ENCODE measurements at regions not wholly inside any gene's neighbourhood (a gene's known extent, or its start where the extent isn't known, plus 50 kb on each side); places are given as distances from the start of the nearest gene placed in this dataset.

- TF ChIP-seq, protein P1, sequence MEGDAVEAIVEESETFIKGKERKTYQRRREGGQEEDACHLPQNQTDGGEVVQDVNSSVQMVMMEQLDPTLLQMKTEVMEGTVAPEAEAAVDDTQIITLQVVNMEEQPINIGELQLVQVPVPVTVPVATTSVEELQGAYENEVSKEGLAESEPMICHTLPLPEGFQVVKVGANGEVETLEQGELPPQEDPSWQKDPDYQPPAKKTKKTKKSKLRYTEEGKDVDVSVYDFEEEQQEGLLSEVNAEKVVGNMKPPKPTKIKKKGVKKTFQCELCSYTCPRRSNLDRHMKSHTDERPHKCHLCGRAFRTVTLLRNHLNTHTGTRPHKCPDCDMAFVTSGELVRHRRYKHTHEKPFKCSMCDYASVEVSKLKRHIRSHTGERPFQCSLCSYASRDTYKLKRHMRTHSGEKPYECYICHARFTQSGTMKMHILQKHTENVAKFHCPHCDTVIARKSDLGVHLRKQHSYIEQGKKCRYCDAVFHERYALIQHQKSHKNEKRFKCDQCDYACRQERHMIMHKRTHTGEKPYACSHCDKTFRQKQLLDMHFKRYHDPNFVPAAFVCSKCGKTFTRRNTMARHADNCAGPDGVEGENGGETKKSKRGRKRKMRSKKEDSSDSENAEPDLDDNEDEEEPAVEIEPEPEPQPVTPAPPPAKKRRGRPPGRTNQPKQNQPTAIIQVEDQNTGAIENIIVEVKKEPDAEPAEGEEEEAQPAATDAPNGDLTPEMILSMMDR (IDR thresholded peaks at IDR 0.05), result no peak
- TF ChIP-seq EZH2 (IDR thresholded peaks at IDR 0.05; ENCODE audit: borderline replicate concordance, insufficient read depth, low read depth, low read length, poor library complexity, severe bottlenecking), result no peak
Observed at GRCh38 chr22:48690583-48691317, 1136.9 kb downstream of the BRD1 start.
